ENCODE measurements at regions not wholly inside any gene's neighbourhood (a gene's known extent, or its start where the extent isn't known, plus 50 kb on each side); places are given as distances from the start of the nearest gene placed in this dataset.

- no peak for DNase-seq
- 81 to 85% (median 84%) methylated on average over 6 of the region's 6 CpGs for WGBS, 3 donors
- intact Hi-C loops (cut with DNase I), result no loop called here
- Histone ChIP-seq H3K9me3 (no peaks in the 10 kb centered on the region), H3K4me3 (no peak overlapping the region), H3K4me1 (ENCODE audit: insufficient read depth) (no peaks in the 10 kb centered on the region), H3K27ac (no peak overlapping the region), H3K36me3 (no peaks in the 10 kb centered on the region), H3K27me3 (no peaks in the 10 kb centered on the region)
- TF ChIP-seq CTCF (IDR thresholded peaks at IDR 0.05), result no peak
- TF ChIP-seq POLR2A (IDR thresholded peaks at IDR 0.05), result no peak
- no peak for TF ChIP-seq EP300 (IDR thresholded peaks at IDR 0.05)
Measured at GRCh38 chr10:6337382-6337781, 134.7 kb downstream of the PFKFB3 start.

- 89 to 90% (median 89%) methylated on average over 7 of the region's 7 CpGs for WGBS, 3 donors
- intact Hi-C loops (cut with DNase I), result no loop called here
Measured at GRCh38 chr10:6338361-6338760, 135.6 kb downstream of the PFKFB3 start.

GRCh38 chr10:6339891-6340290 lies 137.2 kb downstream of the PFKFB3 start:
- Histone ChIP-seq H3K27me3 (no peaks in the 10 kb centered on the region), H3K9me3 (no peaks in the 10 kb centered on the region), H3K36me3 (no peaks in the 10 kb centered on the region), H3K27ac (no peak overlapping the region), H3K4me3 (no peak overlapping the region), H3K4me1 (ENCODE audit: insufficient read depth) (no peaks in the 10 kb centered on the region)
- 93 to 96% (median 93%) methylated on average over 5 of the region's 5 CpGs for whole genome bisulfite sequencing, 3 donors
- TF ChIP-seq CTCF (IDR thresholded peaks at IDR 0.05), result no peak
- TF ChIP-seq EP300 (IDR thresholded peaks at IDR 0.05), result no peak
- TF ChIP-seq POLR2A (IDR thresholded peaks at IDR 0.05), result no peak
- DNase-seq, result no peak
- intact Hi-C loops (cut with DNase I), result loop anchor here in 1 of 4 donors (5.0 kb wide), 1 partner anchor 787 kb away; no protein-coding TSS in a partner anchor

More at GRCh38 chr10:6338361-6338760, 135.6 kb downstream of the PFKFB3 start:
- H3K4me3 ChIP-seq, result no peak overlapping the region
- no peak for DNase-seq
- no peak overlapping the region for H3K27ac ChIP-seq
- no peaks in the 10 kb centered on the region for H3K36me3 ChIP-seq
- no peaks in the 10 kb centered on the region for H3K27me3 ChIP-seq
- H3K9me3 ChIP-seq, result no peaks in the 10 kb centered on the region
- no peak for TF ChIP-seq POLR2A (IDR thresholded peaks at IDR 0.05)
- no peak for TF ChIP-seq EP300 (IDR thresholded peaks at IDR 0.05)
- TF ChIP-seq CTCF (IDR thresholded peaks at IDR 0.05), result no peak
- no peaks in the 10 kb centered on the region for H3K4me1 ChIP-seq (ENCODE audit: insufficient read depth)

GRCh38 chr10:6342096-6342685 lies 139.5 kb downstream of the PFKFB3 start:
- no peak for TF ChIP-seq POLR2A (IDR thresholded peaks at IDR 0.05)
- no peak for TF ChIP-seq CTCF (IDR thresholded peaks at IDR 0.05)
- no peak for TF ChIP-seq EP300 (IDR thresholded peaks at IDR 0.05)

More at GRCh38 chr10:6342096-6342685, 139.5 kb downstream of the PFKFB3 start:
- WGBS, 3 donors, result 58 to 72% (median 67%) methylated on average over 10 of the region's 10 CpGs
- H3K4me1 ChIP-seq (ENCODE audit: insufficient read depth), result no peaks in the 10 kb centered on the region
- no peak for DNase-seq
- no peaks in the 10 kb centered on the region for H3K36me3 ChIP-seq
- no peaks in the 10 kb centered on the region for H3K27me3 ChIP-seq
- H3K27ac ChIP-seq, result no peak overlapping the region
- intact Hi-C loops (cut with DNase I), result loop anchor here in 1 of 4 donors (5.0 kb wide), 1 partner anchor 785 kb away; no protein-coding TSS in a partner anchor
- H3K9me3 ChIP-seq, result no peaks in the 10 kb centered on the region
- no peak overlapping the region for H3K4me3 ChIP-seq

All from ovary (tissue), 7 donors.